Lower lobe of right lung (tissue), 2 donors: ENCODE measurements at regions not wholly inside any gene's neighbourhood (a gene's known extent, or its start where the extent isn't known, plus 50 kb on each side); places are given as distances from the start of the nearest gene placed in this dataset.

Experiments
- ATAC-seq, 2 donors: fragments of 200-7000 bp; cut with Tn5 transposase; one replicate each; pipeline ENCODE4 v1.9.1; 2020 to 2022; ENCODE audit warnings: mild to moderate bottlenecking in 2 of 2, moderate library complexity in 2 of 2
- DNase-seq: peaks from one replicate; pipeline ENCODE4 v3.0.0-alpha.2; 2020
- H3K27ac ChIP-seq: fragments of 200-600 bp; one replicate; pipeline ENCODE4 v1.8.0; 2022
- H3K27me3 ChIP-seq: fragments of 200-600 bp; one replicate; pipeline ENCODE4 v1.8.0; 2022; ENCODE audit warnings: low read depth
- H3K36me3 ChIP-seq: fragments of 200-600 bp; one replicate; pipeline ENCODE4 v1.8.0; 2022; ENCODE audit warnings: mild to moderate bottlenecking
- H3K4me1 ChIP-seq: fragments of 200-600 bp; one replicate; pipeline ENCODE4 v1.8.0; 2022
- H3K4me3 ChIP-seq: fragments of 200-600 bp; one replicate; pipeline ENCODE4 v1.8.0; 2022; ENCODE audit warnings: mild to moderate bottlenecking
- H3K9me3 ChIP-seq: fragments of 200-600 bp; one replicate; pipeline ENCODE4 v1.8.0; 2022
- intact Hi-C: fragments of 100-400 bp; cut with DNase I; formaldehyde crosslinking; loops from one replicate; pipeline ENCODE4 v1.11.0; 2022
- TF ChIP-seq, protein P1 (sequence below): fragments of 200-600 bp; IDR thresholded peaks from one replicate; pipeline ENCODE4 v1.8.0; 2022; ENCODE audit warnings: antibody characterized with exemption, mild to moderate bottlenecking
- donor health status: DM: no; HTN: yes; CAD: no; lungs with severe emphysema.

DNA sequence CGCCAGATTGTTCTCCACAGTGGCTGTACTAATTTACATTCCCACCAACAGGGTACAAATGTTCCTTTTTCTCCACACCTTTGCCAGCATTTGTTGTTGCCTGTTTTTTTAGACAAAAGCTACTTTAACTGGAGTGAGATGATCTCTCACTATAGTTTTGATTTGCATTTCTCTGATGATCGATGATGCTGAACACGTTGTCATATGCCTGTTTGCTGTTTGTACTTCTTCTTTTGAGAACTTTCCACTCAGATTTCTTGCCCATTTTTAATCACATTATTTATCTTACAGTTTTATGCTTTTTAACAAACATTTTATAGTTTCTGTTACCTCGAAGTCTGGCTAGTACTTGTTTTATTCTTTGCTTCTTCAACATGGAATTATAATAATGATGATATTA is 643.7 kb upstream of the ALCAM start:
- Histone ChIP-seq H3K4me3 (no peak overlapping the region), H3K4me1 (no peaks in the 10 kb centered on the region), H3K27ac (no peak overlapping the region), H3K36me3 (no peaks in the 10 kb centered on the region), H3K27me3 (no peaks in the 10 kb centered on the region), H3K9me3 (no peaks in the 10 kb centered on the region)
- TF ChIP-seq, protein P1, sequence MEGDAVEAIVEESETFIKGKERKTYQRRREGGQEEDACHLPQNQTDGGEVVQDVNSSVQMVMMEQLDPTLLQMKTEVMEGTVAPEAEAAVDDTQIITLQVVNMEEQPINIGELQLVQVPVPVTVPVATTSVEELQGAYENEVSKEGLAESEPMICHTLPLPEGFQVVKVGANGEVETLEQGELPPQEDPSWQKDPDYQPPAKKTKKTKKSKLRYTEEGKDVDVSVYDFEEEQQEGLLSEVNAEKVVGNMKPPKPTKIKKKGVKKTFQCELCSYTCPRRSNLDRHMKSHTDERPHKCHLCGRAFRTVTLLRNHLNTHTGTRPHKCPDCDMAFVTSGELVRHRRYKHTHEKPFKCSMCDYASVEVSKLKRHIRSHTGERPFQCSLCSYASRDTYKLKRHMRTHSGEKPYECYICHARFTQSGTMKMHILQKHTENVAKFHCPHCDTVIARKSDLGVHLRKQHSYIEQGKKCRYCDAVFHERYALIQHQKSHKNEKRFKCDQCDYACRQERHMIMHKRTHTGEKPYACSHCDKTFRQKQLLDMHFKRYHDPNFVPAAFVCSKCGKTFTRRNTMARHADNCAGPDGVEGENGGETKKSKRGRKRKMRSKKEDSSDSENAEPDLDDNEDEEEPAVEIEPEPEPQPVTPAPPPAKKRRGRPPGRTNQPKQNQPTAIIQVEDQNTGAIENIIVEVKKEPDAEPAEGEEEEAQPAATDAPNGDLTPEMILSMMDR, result no peak
- no peak for DNase-seq
- intact Hi-C loops, result no loop called here
- no peak for ATAC-seq

DNA sequence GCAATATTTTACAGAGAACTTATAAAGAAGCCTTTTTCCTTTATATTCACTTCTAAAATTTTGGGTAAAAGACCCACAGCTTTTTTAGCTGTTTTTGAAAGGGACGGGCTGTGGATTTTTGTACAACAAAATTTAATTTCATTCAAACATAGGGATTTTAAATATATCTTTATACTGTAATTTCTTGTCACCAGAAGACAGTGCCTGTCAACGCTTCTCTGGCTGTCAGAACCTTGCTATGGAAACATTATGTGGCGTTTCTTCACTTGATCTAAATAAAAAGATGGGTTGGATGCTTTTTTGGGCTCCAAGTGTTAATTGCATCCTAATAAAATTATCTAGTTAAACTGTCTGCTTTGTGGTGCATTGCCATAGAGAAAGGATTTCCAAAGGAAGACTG is 635.6 kb upstream of the ALCAM start:
- intact Hi-C loops, result no loop called here
- ATAC-seq (no peak), DNase-seq (no peak)
- Histone ChIP-seq H3K4me1 (no peaks in the 10 kb centered on the region), H3K9me3 (no peaks in the 10 kb centered on the region), H3K27me3 (no peaks in the 10 kb centered on the region), H3K4me3 (no peak overlapping the region), H3K36me3 (no peaks in the 10 kb centered on the region), H3K27ac (no peak overlapping the region)
- TF ChIP-seq, protein P1, result no peak

DNA sequence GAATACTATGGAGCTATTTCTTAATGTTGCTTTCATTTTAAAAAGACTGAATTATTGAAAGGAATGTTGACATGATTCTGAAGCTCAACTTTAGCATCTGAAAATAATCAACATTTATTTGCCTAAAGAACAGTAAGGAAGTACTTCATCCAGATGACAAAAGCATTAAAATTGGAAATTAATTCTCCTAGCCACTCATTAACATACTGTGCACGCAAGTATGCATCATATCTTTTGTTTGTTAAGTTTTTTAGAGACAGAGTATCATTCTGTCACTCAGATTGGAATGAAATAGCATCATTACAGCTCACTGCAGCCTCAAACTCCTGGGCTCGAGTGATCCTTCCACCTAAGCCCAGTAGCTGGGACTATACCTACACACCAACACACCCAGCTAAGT is 632.1 kb upstream of the ALCAM start:
- Histone ChIP-seq H3K27me3 (no peaks in the 10 kb centered on the region), H3K4me1 (no peaks in the 10 kb centered on the region), H3K4me3 (no peak overlapping the region), H3K27ac (no peak overlapping the region), H3K36me3 (no peaks in the 10 kb centered on the region), H3K9me3 (no peaks in the 10 kb centered on the region)
- ATAC-seq, result no peak
- no peak for DNase-seq
- TF ChIP-seq, protein P1, result no peak
- intact Hi-C loops, result no loop called here

DNA sequence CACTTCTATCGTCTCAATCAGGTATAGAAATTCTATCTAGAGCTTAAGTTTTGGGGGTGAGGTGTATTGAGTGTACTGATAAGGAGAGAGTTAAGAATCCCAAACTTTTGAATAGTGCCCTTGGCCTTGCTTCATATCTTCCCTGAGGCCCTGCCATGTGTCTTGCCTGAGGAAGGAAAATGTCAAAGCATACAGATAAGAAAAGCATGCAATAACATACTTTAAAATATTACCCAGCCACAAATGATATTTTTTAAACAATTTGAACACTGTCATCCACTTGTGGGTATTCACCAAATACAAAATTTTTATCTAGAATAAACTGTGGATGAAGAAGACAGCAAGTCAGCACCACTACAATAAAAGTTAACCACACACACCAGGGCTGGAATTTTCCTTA is 631.0 kb upstream of the ALCAM start:
- no peaks in the 10 kb centered on the region for H3K4me1 ChIP-seq
- intact Hi-C loops, result no loop called here
- no peak overlapping the region for H3K27ac ChIP-seq
- ATAC-seq (no peak), DNase-seq (no peak)
- H3K27me3 ChIP-seq, result no peaks in the 10 kb centered on the region
- H3K9me3 ChIP-seq, result no peaks in the 10 kb centered on the region
- TF ChIP-seq, protein P1, result no peak
- no peaks in the 10 kb centered on the region for H3K36me3 ChIP-seq
- no peak overlapping the region for H3K4me3 ChIP-seq

DNA sequence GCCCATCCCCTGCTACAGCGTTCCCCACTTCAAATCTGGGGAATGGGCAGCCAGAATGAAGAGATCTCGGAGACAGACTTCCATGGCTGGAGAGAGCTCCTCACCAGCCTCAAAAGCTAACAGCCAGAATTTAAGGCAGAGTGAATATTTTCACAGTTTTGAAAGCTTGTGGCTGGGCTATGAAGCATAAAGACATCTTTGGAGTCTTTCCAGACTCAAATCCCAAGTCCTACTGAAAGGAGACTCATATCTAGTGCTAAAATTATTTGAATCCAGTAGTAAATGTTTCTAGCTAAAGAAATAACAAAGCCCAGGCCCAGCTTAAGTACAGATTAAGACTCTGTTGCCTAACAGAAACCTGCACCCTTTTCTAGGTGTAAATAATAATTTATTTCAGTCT is 628.4 kb upstream of the ALCAM start:
- H3K36me3 ChIP-seq, result no peaks in the 10 kb centered on the region
- H3K9me3 ChIP-seq, result no peaks in the 10 kb centered on the region
- H3K27ac ChIP-seq, result no peak overlapping the region
- no peak overlapping the region for H3K4me3 ChIP-seq
- TF ChIP-seq, protein P1, result no peak
- intact Hi-C loops, result no loop called here
- DNase-seq, result no peak
- no peaks in the 10 kb centered on the region for H3K27me3 ChIP-seq
- no peak for ATAC-seq
- H3K4me1 ChIP-seq, result no peaks in the 10 kb centered on the region

DNA sequence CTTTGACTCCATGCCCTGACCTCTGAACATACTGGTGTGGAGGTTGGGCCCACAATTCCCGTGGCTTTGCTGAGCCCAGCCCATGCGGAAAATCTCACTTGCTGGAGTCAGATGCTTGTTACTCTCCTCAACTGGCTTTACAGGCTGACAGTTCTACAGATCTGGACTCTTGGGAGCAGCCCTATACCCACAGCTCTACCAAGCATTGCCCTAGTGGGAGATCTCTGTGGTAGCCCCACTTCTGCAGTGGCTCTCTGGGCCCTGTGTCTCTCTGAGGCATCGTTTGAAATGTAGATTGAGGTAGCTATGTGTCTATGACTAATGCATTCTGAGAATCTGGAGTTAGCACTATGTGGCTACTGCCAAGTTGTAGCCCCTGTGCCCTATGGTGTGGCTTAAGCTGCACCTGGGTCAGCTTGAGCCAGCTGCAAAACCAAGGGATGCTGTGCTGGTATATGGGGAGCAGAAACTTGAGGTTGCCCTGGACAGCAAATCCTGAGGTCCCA is 625.8 kb upstream of the ALCAM start:
- TF ChIP-seq, protein P1, result no peak
- intact Hi-C loops, result no loop called here

More for the DNA sequence above, 625.8 kb upstream of the ALCAM start:
- no peak overlapping the region for H3K27ac ChIP-seq
- ATAC-seq, result peak in 1 of 2 donors; percentile 42
- DNase-seq, result no peak
- no peaks in the 10 kb centered on the region for H3K27me3 ChIP-seq
- no peaks in the 10 kb centered on the region for H3K4me1 ChIP-seq
- H3K36me3 ChIP-seq, result no peaks in the 10 kb centered on the region
- no peaks in the 10 kb centered on the region for H3K9me3 ChIP-seq
- H3K4me3 ChIP-seq, result no peak overlapping the region
